ENCODE measurements at regions not wholly inside any gene's neighbourhood (a gene's known extent, or its start where the extent isn't known, plus 50 kb on each side); places are given as distances from the start of the nearest gene placed in this dataset.

- peaks cover 0 to 21% (median 11%) of the 10 kb centered on the region in 4 experiments for H3K4me1 ChIP-seq (ENCODE audit: control extremely low read depth in 1 of 4, control insufficient read depth in 4 of 4, insufficient read depth in 4 of 4, low read length in 3 of 4)
- WGBS (ENCODE audit: insufficient coverage) = 92% methylated on average over 4 of the region's 5 CpGs
- H3K36me3 ChIP-seq (ENCODE audit: control insufficient read depth in 4 of 4, insufficient read depth in 4 of 4, low read length in 3 of 4) = no peaks in the 10 kb centered on the region
- no peak overlapping the region for H3K4me3 ChIP-seq (ENCODE audit: control insufficient read depth in 1 of 7, extremely low read depth in 1 of 7, insufficient read depth in 4 of 7, low read depth in 2 of 7, low read length in 6 of 7)
- H3K27ac ChIP-seq (ENCODE audit: insufficient read depth in 1 of 2, low read depth in 1 of 2, low read length in 2 of 2, poor library complexity in 1 of 2, severe bottlenecking in 2 of 2) = no peak overlapping the region
- POLR2A ChIA-PET = no interaction called here
- no peaks in the 10 kb centered on the region for H3K27me3 ChIP-seq (replicated peaks in 2 of 5; ENCODE audit: control insufficient read depth in 4 of 5, insufficient read depth in 5 of 5, low read length in 4 of 5)
- H3K9me3 ChIP-seq (ENCODE audit: control extremely low read depth in 1 of 5, control insufficient read depth in 4 of 5, insufficient read depth in 2 of 5, low read depth in 1 of 5, low read length in 4 of 5) = peaks cover 0 to 2% (median 0%) of the 10 kb centered on the region in 5 experiments
- CTCF ChIA-PET = interaction anchor here (0.6 to 3.2 kb wide), 3 partner anchors 9 to 336 kb away, joined by 3 to 19 read pairs (median 6); no protein-coding TSS in a partner anchor
- DNase-seq = no peak
Measured at GRCh38 chr10:30231709-30232108, 117.4 kb downstream of the MTPAP start.

- H3K9me3 ChIP-seq (ENCODE audit: control extremely low read depth in 1 of 5, control insufficient read depth in 4 of 5, insufficient read depth in 2 of 5, low read depth in 1 of 5, low read length in 4 of 5) = peaks cover 0 to 2% (median 0%) of the 10 kb centered on the region in 5 experiments
- 54% methylated on average over 6 of the region's 8 CpGs for WGBS (ENCODE audit: insufficient coverage)
- peak; percentile 25 to 86 (median 77) for DNase-seq
- peak overlapping the region in 1 of 7 experiments; percentile 10 for H3K4me3 ChIP-seq (ENCODE audit: control insufficient read depth in 1 of 7, extremely low read depth in 1 of 7, insufficient read depth in 4 of 7, low read depth in 2 of 7, low read length in 6 of 7)
- no peak overlapping the region for H3K27ac ChIP-seq (ENCODE audit: insufficient read depth in 1 of 2, low read depth in 1 of 2, low read length in 2 of 2, poor library complexity in 1 of 2, severe bottlenecking in 2 of 2)
- H3K36me3 ChIP-seq (ENCODE audit: control insufficient read depth in 4 of 4, insufficient read depth in 4 of 4, low read length in 3 of 4) = no peaks in the 10 kb centered on the region
- H3K27me3 ChIP-seq (replicated peaks in 2 of 5; ENCODE audit: control insufficient read depth in 4 of 5, insufficient read depth in 5 of 5, low read length in 4 of 5) = no peaks in the 10 kb centered on the region
- peaks cover 0 to 21% (median 11%) of the 10 kb centered on the region in 4 experiments for H3K4me1 ChIP-seq (ENCODE audit: control extremely low read depth in 1 of 4, control insufficient read depth in 4 of 4, insufficient read depth in 4 of 4, low read length in 3 of 4)
- POLR2A ChIA-PET = no interaction called here
- CTCF ChIA-PET = interaction anchor here (1.8 to 3.2 kb wide), 2 partner anchors 9 kb away, joined by 6 to 19 read pairs; no protein-coding TSS in a partner anchor
Measured at GRCh38 chr10:30231071-30231652, 117.9 kb downstream of the MTPAP start.

GRCh38 chr10:30229536-30229935 is 119.5 kb downstream of the MTPAP start:
- Histone ChIP-seq H3K4me1 (ENCODE audit: control extremely low read depth in 1 of 4, control insufficient read depth in 4 of 4, insufficient read depth in 4 of 4, low read length in 3 of 4) (peaks cover 0 to 21% (median 11%) of the 10 kb centered on the region in 4 experiments), H3K9me3 (ENCODE audit: control extremely low read depth in 1 of 5, control insufficient read depth in 4 of 5, insufficient read depth in 2 of 5, low read depth in 1 of 5, low read length in 4 of 5) (peaks cover 0 to under 1% (median 0%) of the 10 kb centered on the region in 5 experiments), H3K27ac (ENCODE audit: insufficient read depth in 1 of 2, low read depth in 1 of 2, low read length in 2 of 2, poor library complexity in 1 of 2, severe bottlenecking in 2 of 2) (no peak overlapping the region), H3K27me3 (replicated peaks in 2 of 5; ENCODE audit: control insufficient read depth in 4 of 5, insufficient read depth in 5 of 5, low read length in 4 of 5) (no peaks in the 10 kb centered on the region), H3K4me3 (ENCODE audit: control insufficient read depth in 1 of 7, extremely low read depth in 1 of 7, insufficient read depth in 4 of 7, low read depth in 2 of 7, low read length in 6 of 7) (no peak overlapping the region), H3K36me3 (ENCODE audit: control insufficient read depth in 4 of 4, insufficient read depth in 4 of 4, low read length in 3 of 4) (no peaks in the 10 kb centered on the region)
- ChIA-PET POLR2A (no interaction called here), CTCF (interaction anchor here (0.9 to 3.2 kb wide), 3 partner anchors 11 to 17 kb away, joined by 3 to 19 read pairs (median 4); no protein-coding TSS in a partner anchor)
- WGBS (ENCODE audit: insufficient coverage) = 100% methylated on average over 5 of the region's 5 CpGs
- no peak for DNase-seq

- ChIA-PET CTCF (interaction anchor here (3.2 kb wide), 1 partner anchor 12 kb away, joined by 19 read pairs; no protein-coding TSS in a partner anchor), POLR2A (no interaction called here)
- no peak for DNase-seq
- Histone ChIP-seq H3K4me3 (ENCODE audit: control insufficient read depth in 1 of 7, extremely low read depth in 1 of 7, insufficient read depth in 4 of 7, low read depth in 2 of 7, low read length in 6 of 7) (no peak overlapping the region), H3K4me1 (ENCODE audit: control extremely low read depth in 1 of 4, control insufficient read depth in 4 of 4, insufficient read depth in 4 of 4, low read length in 3 of 4) (peaks cover 0 to 21% (median 11%) of the 10 kb centered on the region in 4 experiments), H3K9me3 (ENCODE audit: control extremely low read depth in 1 of 5, control insufficient read depth in 4 of 5, insufficient read depth in 2 of 5, low read depth in 1 of 5, low read length in 4 of 5) (no peaks in the 10 kb centered on the region), H3K27me3 (replicated peaks in 2 of 5; ENCODE audit: control insufficient read depth in 4 of 5, insufficient read depth in 5 of 5, low read length in 4 of 5) (no peaks in the 10 kb centered on the region), H3K36me3 (ENCODE audit: control insufficient read depth in 4 of 4, insufficient read depth in 4 of 4, low read length in 3 of 4) (no peaks in the 10 kb centered on the region), H3K27ac (ENCODE audit: insufficient read depth in 1 of 2, low read depth in 1 of 2, low read length in 2 of 2, poor library complexity in 1 of 2, severe bottlenecking in 2 of 2) (no peak overlapping the region)
- WGBS (ENCODE audit: insufficient coverage) = 100% methylated on average over 5 of the region's 5 CpGs
Measured at GRCh38 chr10:30228417-30229036, 120.6 kb downstream of the MTPAP start.

GRCh38 chr10:30227481-30227880 is 121.6 kb downstream of the MTPAP start:
- ChIA-PET POLR2A (no interaction called here), CTCF (interaction anchor here (0.6 to 1.1 kb wide), 2 partner anchors 42 to 230 kb away, joined by 4 read pairs; no protein-coding TSS in a partner anchor)
- no peak for DNase-seq
- H3K36me3 ChIP-seq (ENCODE audit: control insufficient read depth in 4 of 4, insufficient read depth in 4 of 4, low read length in 3 of 4) = no peaks in the 10 kb centered on the region
- peaks cover 0 to 21% (median 11%) of the 10 kb centered on the region in 4 experiments for H3K4me1 ChIP-seq (ENCODE audit: control extremely low read depth in 1 of 4, control insufficient read depth in 4 of 4, insufficient read depth in 4 of 4, low read length in 3 of 4)
- H3K4me3 ChIP-seq (ENCODE audit: control insufficient read depth in 1 of 7, extremely low read depth in 1 of 7, insufficient read depth in 4 of 7, low read depth in 2 of 7, low read length in 6 of 7) = no peak overlapping the region
- H3K9me3 ChIP-seq (ENCODE audit: control extremely low read depth in 1 of 5, control insufficient read depth in 4 of 5, insufficient read depth in 2 of 5, low read depth in 1 of 5, low read length in 4 of 5) = no peaks in the 10 kb centered on the region
- no peak overlapping the region for H3K27ac ChIP-seq (ENCODE audit: insufficient read depth in 1 of 2, low read depth in 1 of 2, low read length in 2 of 2, poor library complexity in 1 of 2, severe bottlenecking in 2 of 2)
- WGBS (ENCODE audit: insufficient coverage) = 83% methylated on average over 6 of the region's 6 CpGs
- no peaks in the 10 kb centered on the region for H3K27me3 ChIP-seq (replicated peaks in 2 of 5; ENCODE audit: control insufficient read depth in 4 of 5, insufficient read depth in 5 of 5, low read length in 4 of 5)

GRCh38 chr10:30219971-30220751 is 128.9 kb downstream of the MTPAP start:
- peaks cover 5 to 37% (median 19%) of the 10 kb centered on the region in 4 experiments for H3K4me1 ChIP-seq (ENCODE audit: control extremely low read depth in 1 of 4, control insufficient read depth in 4 of 4, insufficient read depth in 4 of 4, low read length in 3 of 4)
- H3K9me3 ChIP-seq (ENCODE audit: control extremely low read depth in 1 of 5, control insufficient read depth in 4 of 5, insufficient read depth in 2 of 5, low read depth in 1 of 5, low read length in 4 of 5) = no peaks in the 10 kb centered on the region
- no peaks in the 10 kb centered on the region for H3K36me3 ChIP-seq (ENCODE audit: control insufficient read depth in 4 of 4, insufficient read depth in 4 of 4, low read length in 3 of 4)
- ChIA-PET POLR2A (no interaction called here), CTCF (interaction anchor here (0.9 to 1.2 kb wide), 2 partner anchors 13 to 34 kb away, joined by 3 read pairs; no protein-coding TSS in a partner anchor)
- peak overlapping the region in 1 of 2 experiments; percentile 37 for H3K27ac ChIP-seq (ENCODE audit: insufficient read depth in 1 of 2, low read depth in 1 of 2, low read length in 2 of 2, poor library complexity in 1 of 2, severe bottlenecking in 2 of 2)
- H3K27me3 ChIP-seq (replicated peaks in 2 of 5; ENCODE audit: control insufficient read depth in 4 of 5, insufficient read depth in 5 of 5, low read length in 4 of 5) = no peaks in the 10 kb centered on the region
- peak overlapping the region in 5 of 7 experiments; percentile 13 to 64 (median 52) for H3K4me3 ChIP-seq (ENCODE audit: control insufficient read depth in 1 of 7, extremely low read depth in 1 of 7, insufficient read depth in 4 of 7, low read depth in 2 of 7, low read length in 6 of 7)
- peak; percentile 42 to 88 (median 79) for DNase-seq
- 11% methylated on average over 11 of the region's 17 CpGs for WGBS (ENCODE audit: insufficient coverage)

Measured in common myeloid progenitor, CD34-positive (primary cell).